B cell (primary cell): ENCODE measurements at regions not wholly inside any gene's neighbourhood (a gene's known extent, or its start where the extent isn't known, plus 50 kb on each side); places are given as distances from the start of the nearest gene placed in this dataset.

Experiments used
- EZH2 ChIP-seq: IDR thresholded peaks from 2 replicates; pipeline ENCODE4 v1.6.1; 2012; ENCODE audit warnings: borderline replicate concordance, low read depth, mild to moderate bottlenecking, moderate library complexity, low read length; ENCODE audit not compliant: insufficient read depth, poor library complexity, severe bottlenecking
- TF ChIP-seq, protein P1 (sequence below): fragments of 200-600 bp; IDR thresholded peaks from one replicate; pipeline ENCODE4 v1.8.0; 2022; ENCODE audit warnings: antibody characterized with exemption, mild to moderate bottlenecking

DNA sequence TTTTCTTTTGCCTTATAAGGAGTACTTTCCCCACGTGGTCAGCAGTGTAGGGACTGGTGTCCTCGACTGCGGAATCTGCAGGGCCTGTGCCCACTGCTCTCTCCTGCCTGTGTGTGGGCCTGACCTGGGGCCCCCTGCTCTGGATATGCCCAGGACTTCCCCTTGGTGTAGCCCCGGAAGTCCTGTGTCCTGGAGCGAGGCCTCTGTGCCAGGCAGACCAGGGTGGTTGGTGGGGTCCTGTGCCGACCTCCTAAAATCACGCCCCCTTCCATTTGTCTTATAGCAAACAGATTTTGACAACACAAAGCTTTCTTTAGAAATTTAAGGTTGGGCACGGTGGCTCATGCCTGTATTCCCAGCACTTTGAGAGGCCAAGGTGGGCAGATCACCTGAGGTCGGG is 64.2 kb downstream of the DLL1 start:
- TF ChIP-seq, protein P1, sequence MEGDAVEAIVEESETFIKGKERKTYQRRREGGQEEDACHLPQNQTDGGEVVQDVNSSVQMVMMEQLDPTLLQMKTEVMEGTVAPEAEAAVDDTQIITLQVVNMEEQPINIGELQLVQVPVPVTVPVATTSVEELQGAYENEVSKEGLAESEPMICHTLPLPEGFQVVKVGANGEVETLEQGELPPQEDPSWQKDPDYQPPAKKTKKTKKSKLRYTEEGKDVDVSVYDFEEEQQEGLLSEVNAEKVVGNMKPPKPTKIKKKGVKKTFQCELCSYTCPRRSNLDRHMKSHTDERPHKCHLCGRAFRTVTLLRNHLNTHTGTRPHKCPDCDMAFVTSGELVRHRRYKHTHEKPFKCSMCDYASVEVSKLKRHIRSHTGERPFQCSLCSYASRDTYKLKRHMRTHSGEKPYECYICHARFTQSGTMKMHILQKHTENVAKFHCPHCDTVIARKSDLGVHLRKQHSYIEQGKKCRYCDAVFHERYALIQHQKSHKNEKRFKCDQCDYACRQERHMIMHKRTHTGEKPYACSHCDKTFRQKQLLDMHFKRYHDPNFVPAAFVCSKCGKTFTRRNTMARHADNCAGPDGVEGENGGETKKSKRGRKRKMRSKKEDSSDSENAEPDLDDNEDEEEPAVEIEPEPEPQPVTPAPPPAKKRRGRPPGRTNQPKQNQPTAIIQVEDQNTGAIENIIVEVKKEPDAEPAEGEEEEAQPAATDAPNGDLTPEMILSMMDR, result no peak
- no peak for TF ChIP-seq EZH2
